Gastroesophageal sphincter (tissue), 3 donors: ENCODE measurements at regions not wholly inside any gene's neighbourhood (a gene's known extent, or its start where the extent isn't known, plus 50 kb on each side); places are given as distances from the start of the nearest gene placed in this dataset.

Experiments used
- EP300 ChIP-seq: sonication (generic); formaldehyde crosslinking; IDR thresholded peaks from one replicate; pipeline ENCODE4 v1.6.1; 2017; ENCODE audit warnings: antibody characterized with exemption, mild to moderate bottlenecking
- POLR2A ChIP-seq, 2 donors: fragments of 450-650 bp; IDR thresholded peaks; one replicate each; pipeline ENCODE4 v1.6.1; 2017; ENCODE audit warnings: antibody characterized with exemption in 2 of 2, mild to moderate bottlenecking in 2 of 2, moderate library complexity in 1 of 2
- TF ChIP-seq, protein P1 (sequence below), 4 experiments: fragments of 200-600 bp in 2 of 4; fragments of 450-650 bp in 2 of 4; sonication (generic) in 1 of 4; IDR thresholded peaks; one replicate each; pipeline ENCODE4 v1.5.1; 2017 to 2019; ENCODE audit warnings: antibody characterized with exemption in 4 of 4, mild to moderate bottlenecking in 2 of 4, moderate library complexity in 2 of 4

DNA sequence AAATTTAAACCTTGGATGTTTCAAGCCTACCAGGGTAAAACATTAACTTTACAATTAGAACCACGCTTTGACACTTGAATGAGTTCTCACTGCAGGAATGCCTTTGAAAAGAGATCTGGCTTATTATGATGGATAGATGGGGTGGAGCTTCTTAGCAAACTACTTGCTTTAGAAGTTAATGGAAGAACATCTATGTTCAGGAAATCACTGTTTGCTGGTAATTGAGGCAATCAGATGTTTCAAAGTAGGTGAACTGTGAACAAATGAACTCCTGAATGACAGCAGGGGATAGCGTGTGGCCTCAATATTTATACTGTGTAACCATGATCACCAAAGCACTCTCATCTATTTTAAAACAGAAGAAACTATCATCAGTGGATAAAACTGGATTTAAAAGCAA, 383.6 kb downstream of the PIK3C3 start:
- TF ChIP-seq POLR2A (IDR thresholded peaks at IDR 0.05) (no peak), EP300 (no peak)
- TF ChIP-seq, protein P1, sequence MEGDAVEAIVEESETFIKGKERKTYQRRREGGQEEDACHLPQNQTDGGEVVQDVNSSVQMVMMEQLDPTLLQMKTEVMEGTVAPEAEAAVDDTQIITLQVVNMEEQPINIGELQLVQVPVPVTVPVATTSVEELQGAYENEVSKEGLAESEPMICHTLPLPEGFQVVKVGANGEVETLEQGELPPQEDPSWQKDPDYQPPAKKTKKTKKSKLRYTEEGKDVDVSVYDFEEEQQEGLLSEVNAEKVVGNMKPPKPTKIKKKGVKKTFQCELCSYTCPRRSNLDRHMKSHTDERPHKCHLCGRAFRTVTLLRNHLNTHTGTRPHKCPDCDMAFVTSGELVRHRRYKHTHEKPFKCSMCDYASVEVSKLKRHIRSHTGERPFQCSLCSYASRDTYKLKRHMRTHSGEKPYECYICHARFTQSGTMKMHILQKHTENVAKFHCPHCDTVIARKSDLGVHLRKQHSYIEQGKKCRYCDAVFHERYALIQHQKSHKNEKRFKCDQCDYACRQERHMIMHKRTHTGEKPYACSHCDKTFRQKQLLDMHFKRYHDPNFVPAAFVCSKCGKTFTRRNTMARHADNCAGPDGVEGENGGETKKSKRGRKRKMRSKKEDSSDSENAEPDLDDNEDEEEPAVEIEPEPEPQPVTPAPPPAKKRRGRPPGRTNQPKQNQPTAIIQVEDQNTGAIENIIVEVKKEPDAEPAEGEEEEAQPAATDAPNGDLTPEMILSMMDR (IDR thresholded peaks at IDR 0.05) = no peak
